AG09319 (cell line): ENCODE measurements at regions not wholly inside any gene's neighbourhood (a gene's known extent, or its start where the extent isn't known, plus 50 kb on each side); places are given as distances from the start of the nearest gene placed in this dataset.
"Not testable (repeated sequence)": the region's sequence is repeated elsewhere in the genome, so short reads cannot be mapped to it uniquely, and the experiment has no call there.

Source experiments
- DNase-seq: peaks from one replicate; pipeline ENCODE4 v3.0.0-alpha.2; 2010; ENCODE audit warnings: low read depth; ENCODE audit errors: extremely low read depth
- TF ChIP-seq, protein P1 (sequence below): IDR thresholded peaks from 2 replicates; pipeline ENCODE4 v1.5.1; 2011; ENCODE audit warnings: low read depth, mild to moderate bottlenecking, inconsistent platforms, low read length, moderate library complexity

DNA sequence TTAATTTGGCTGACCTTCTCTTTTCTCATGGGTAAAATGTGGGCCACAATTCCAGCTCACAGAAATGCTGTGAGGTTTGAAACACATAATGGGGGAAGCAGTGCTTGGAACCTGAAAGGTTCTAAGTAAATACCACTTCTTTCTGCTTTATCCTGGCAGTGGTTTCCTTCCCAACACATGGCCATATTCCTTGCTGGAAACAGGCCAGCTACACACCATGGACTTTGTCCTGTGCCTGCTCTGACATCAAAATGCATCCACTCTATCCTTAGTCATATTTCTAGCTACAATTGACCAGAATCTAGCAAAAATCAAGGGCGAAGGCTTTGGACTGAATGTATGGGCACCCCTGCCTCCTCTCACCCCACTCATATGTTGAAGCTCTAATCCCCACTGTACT is 93.1 kb upstream of the TRPC7 start:
- TF ChIP-seq, protein P1, sequence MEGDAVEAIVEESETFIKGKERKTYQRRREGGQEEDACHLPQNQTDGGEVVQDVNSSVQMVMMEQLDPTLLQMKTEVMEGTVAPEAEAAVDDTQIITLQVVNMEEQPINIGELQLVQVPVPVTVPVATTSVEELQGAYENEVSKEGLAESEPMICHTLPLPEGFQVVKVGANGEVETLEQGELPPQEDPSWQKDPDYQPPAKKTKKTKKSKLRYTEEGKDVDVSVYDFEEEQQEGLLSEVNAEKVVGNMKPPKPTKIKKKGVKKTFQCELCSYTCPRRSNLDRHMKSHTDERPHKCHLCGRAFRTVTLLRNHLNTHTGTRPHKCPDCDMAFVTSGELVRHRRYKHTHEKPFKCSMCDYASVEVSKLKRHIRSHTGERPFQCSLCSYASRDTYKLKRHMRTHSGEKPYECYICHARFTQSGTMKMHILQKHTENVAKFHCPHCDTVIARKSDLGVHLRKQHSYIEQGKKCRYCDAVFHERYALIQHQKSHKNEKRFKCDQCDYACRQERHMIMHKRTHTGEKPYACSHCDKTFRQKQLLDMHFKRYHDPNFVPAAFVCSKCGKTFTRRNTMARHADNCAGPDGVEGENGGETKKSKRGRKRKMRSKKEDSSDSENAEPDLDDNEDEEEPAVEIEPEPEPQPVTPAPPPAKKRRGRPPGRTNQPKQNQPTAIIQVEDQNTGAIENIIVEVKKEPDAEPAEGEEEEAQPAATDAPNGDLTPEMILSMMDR: no peak
- no peak for DNase-seq

- TF ChIP-seq, protein P1: no peak
- DNase-seq: no peak
Measured at GRCh38 chr5:136457390-136458013, 92.2 kb upstream of the TRPC7 start.

DNA sequence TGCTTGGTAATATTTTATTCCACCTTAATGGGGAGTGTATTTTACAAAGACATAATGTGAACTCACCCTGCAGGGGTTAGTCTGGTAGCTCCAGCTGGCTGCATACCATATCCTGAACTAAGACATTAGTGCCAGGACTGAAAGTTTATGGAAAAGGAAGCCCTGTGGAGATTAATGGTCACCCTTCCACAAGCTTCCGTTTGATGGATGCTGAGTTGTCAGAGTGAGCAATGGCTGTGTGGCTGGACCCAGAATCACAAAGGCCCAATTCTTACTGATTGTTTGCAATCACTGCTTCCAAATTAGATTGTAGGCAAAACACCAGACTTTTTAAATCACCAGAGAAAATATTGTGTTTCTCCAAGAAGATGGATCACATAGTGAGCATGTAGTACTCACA is 90.1 kb upstream of the TRPC7 start:
- DNase-seq: no peak
- TF ChIP-seq, protein P1: no peak

- DNase-seq: no peak
- TF ChIP-seq, protein P1: no peak
Measured at GRCh38 chr5:136453986-136454758, 88.8 kb upstream of the TRPC7 start.

- DNase-seq: no peak
- TF ChIP-seq, protein P1: no peak
Measured at GRCh38 chr5:136453199-136453598, 87.9 kb upstream of the TRPC7 start.

DNA sequence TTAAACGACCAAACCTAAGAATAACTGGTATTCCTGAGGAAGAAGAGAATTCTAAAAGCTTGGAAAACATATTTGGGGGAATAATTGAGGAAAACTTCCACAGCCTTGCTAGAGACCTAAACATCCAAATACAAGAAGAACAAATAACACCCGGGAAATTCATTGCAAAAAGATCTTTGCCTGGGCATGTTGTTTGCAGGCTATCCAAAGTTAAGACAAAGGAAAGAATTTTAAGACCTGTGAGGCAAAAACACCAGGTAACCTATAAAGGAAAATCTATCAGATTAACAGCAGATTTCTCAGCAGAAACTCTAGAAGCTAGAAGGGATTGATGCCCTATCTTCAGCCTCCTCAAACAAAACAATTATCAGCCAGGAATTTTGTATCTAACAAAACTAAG is 82.2 kb upstream of the TRPC7 start:
- DNase-seq: not testable (repeated sequence)

GRCh38 chr5:136446565-136446964 is 81.2 kb upstream of the TRPC7 start:
- DNase-seq: no peak
- TF ChIP-seq, protein P1: no peak

DNA sequence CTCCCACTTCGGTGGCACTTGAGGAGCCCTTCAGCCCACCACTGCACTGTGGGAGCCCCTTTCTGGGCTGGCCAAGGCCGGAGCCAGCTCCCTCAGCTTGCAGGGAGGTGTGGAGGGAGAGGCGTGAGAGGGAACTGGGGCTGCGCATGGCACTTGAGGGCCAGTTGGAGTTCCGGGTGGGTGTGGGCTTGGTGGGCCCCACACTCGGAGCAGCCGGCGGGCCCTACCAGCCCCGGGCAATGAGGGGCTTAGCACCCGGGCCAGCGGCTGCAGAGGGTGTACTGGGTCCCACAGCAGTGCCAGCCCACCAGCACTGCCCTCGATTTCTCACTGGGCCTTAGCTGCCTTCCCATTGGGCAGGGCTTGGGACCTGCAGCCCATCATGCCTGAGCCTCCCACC is 78.8 kb upstream of the TRPC7 start:
- DNase-seq: not testable (repeated sequence)
